ENCODE measurements at regions not wholly inside any gene's neighbourhood (a gene's known extent, or its start where the extent isn't known, plus 50 kb on each side); places are given as distances from the start of the nearest gene placed in this dataset.

GRCh38 chr6:210778-211374, 81.4 kb upstream of the DUSP22 start:
- Histone ChIP-seq H3K27ac (ENCODE audit: low read length) (no peak overlapping the region), H3K4me3 (ENCODE audit: low read length) (no peak overlapping the region)

GRCh38 chr6:211871-212497, 80.3 kb upstream of the DUSP22 start:
- H3F3A ChIP-seq (ENCODE audit: insufficient read depth, low read length, poor library complexity, severe bottlenecking), result no peaks in the 10 kb centered on the region
- no peak overlapping the region for H2AFZ ChIP-seq (ENCODE audit: low read depth, low read length)
- no peaks in the 10 kb centered on the region for H3K27me3 ChIP-seq (ENCODE audit: insufficient read depth, low read depth, low read length)
- no peaks in the 10 kb centered on the region for H3K79me2 ChIP-seq (replicated peaks; ENCODE audit: insufficient read depth, low read length)
- no peaks in the 10 kb centered on the region for H3K9me2 ChIP-seq (ENCODE audit: insufficient read depth, low read length)
- H3K4me2 ChIP-seq (ENCODE audit: low read length), result no peak overlapping the region
- H3K4me3 ChIP-seq (ENCODE audit: low read length), result no peak overlapping the region
- H3K36me3 ChIP-seq (ENCODE audit: insufficient read depth, low read length), result no peaks in the 10 kb centered on the region
- H4K20me1 ChIP-seq (ENCODE audit: insufficient read depth), result no peaks in the 10 kb centered on the region
- H3K9me3 ChIP-seq (ENCODE audit: low read length), result no peaks in the 10 kb centered on the region
- no peak overlapping the region for H3K27ac ChIP-seq (ENCODE audit: low read length)
- no peak overlapping the region for H3K9ac ChIP-seq (ENCODE audit: low read length)
- no peak for TF ChIP-seq POLR2AphosphoS5 (IDR thresholded peaks at IDR 0.05)
- TF ChIP-seq EP300 (conservative IDR thresholded peaks at IDR 0.05; ENCODE audit: poor library complexity, severe bottlenecking), result no peak
- TF ChIP-seq EZH2 (IDR thresholded peaks at IDR 0.05; ENCODE audit: borderline replicate concordance, insufficient read depth, low read length, poor library complexity, severe bottlenecking), result no peak
- no peak for TF ChIP-seq TAF1 (IDR thresholded peaks at IDR 0.05; ENCODE audit: low read depth)
- no peak for TF ChIP-seq CTCF (IDR thresholded peaks at IDR 0.05; ENCODE audit: poor library complexity, severe bottlenecking)
- no peak for TF ChIP-seq MXI1 (conservative IDR thresholded peaks at IDR 0.05; ENCODE audit: poor library complexity, severe bottlenecking)
- no peak for TF ChIP-seq RAD21 (conservative IDR thresholded peaks at IDR 0.05)

More at GRCh38 chr6:210778-211374, 81.4 kb upstream of the DUSP22 start:
- H3K79me2 ChIP-seq (replicated peaks; ENCODE audit: insufficient read depth, low read length), result no peaks in the 10 kb centered on the region
- no peak overlapping the region for H3K4me2 ChIP-seq (ENCODE audit: low read length)
- no peaks in the 10 kb centered on the region for H3K9me3 ChIP-seq (ENCODE audit: low read length)
- no peak overlapping the region for H3K9ac ChIP-seq (ENCODE audit: low read length)
- H3K27me3 ChIP-seq (ENCODE audit: insufficient read depth, low read depth, low read length), result no peaks in the 10 kb centered on the region
- no peaks in the 10 kb centered on the region for H4K20me1 ChIP-seq (ENCODE audit: insufficient read depth)
- H3K9me2 ChIP-seq (ENCODE audit: insufficient read depth, low read length), result no peaks in the 10 kb centered on the region
- H2AFZ ChIP-seq (ENCODE audit: low read depth, low read length), result no peak overlapping the region
- TF ChIP-seq EP300 (conservative IDR thresholded peaks at IDR 0.05; ENCODE audit: poor library complexity, severe bottlenecking) (no peak), POLR2AphosphoS5 (IDR thresholded peaks at IDR 0.05) (no peak), MXI1 (conservative IDR thresholded peaks at IDR 0.05; ENCODE audit: poor library complexity, severe bottlenecking) (no peak), SMC3 (conservative IDR thresholded peaks at IDR 0.05; ENCODE audit: poor library complexity) (no peak), RAD21 (conservative IDR thresholded peaks at IDR 0.05) (no peak), EZH2 (IDR thresholded peaks at IDR 0.05; ENCODE audit: borderline replicate concordance, insufficient read depth, low read length, poor library complexity, severe bottlenecking) (no peak), TAF1 (IDR thresholded peaks at IDR 0.05; ENCODE audit: low read depth) (no peak), REST (IDR thresholded peaks at IDR 0.05; ENCODE audit: borderline replicate concordance) (no peak), CTCF (IDR thresholded peaks at IDR 0.05; ENCODE audit: poor library complexity, severe bottlenecking) (no peak)
- no peaks in the 10 kb centered on the region for H3F3A ChIP-seq (ENCODE audit: insufficient read depth, low read length, poor library complexity, severe bottlenecking)
- no peaks in the 10 kb centered on the region for H3K36me3 ChIP-seq (ENCODE audit: insufficient read depth, low read length)

All from neural cell (in vitro differentiated cells).